Adrenal gland (tissue), 9 donors: ENCODE measurements at regions not wholly inside any gene's neighbourhood (a gene's known extent, or its start where the extent isn't known, plus 50 kb on each side); places are given as distances from the start of the nearest gene placed in this dataset.
"Not testable (repeated sequence)": the region's sequence is repeated elsewhere in the genome, so short reads cannot be mapped to it uniquely, and the experiment has no call there.

Experiments
- DNase-seq, 7 donors: peaks; one replicate each; pipeline ENCODE4 v3.0.0-alpha.2; 2019 to 2020
- H3K27ac ChIP-seq, 5 donors: fragments of 200-600 bp; sonication (generic) in 4 of 5; 1 replicate in 3 of 5; 2 replicates in 2 of 5; pipeline versions ENCODE4 v1.5.1 to v1.8.0; 2016 to 2020; ENCODE audit warnings: mild to moderate bottlenecking in 1 of 5
- H3K27me3 ChIP-seq: fragments of 200-600 bp; 2 replicates; pipeline ENCODE4 v1.8.0; 2021
- H3K36me3 ChIP-seq, 2 donors: fragments of 200-600 bp; replicated peaks in 1 of 2; 1 replicate in 1 of 2; 2 replicates in 1 of 2; pipeline versions ENCODE4 v1.5.1 to v1.8.0; 2018 to 2022
- H3K4me1 ChIP-seq, 2 donors: fragments of 200-600 bp; replicated peaks in 1 of 2; 1 replicate in 1 of 2; 2 replicates in 1 of 2; pipeline versions ENCODE4 v1.5.1 to v1.8.0; 2018 to 2021
- H3K4me3 ChIP-seq, 4 donors: fragments of 200-600 bp; sonication (generic) in 3 of 4; one replicate each; pipeline ENCODE4 v1.5.1; 2016 to 2018
- H3K9me3 ChIP-seq, 3 donors: fragments of 200-600 bp; sonication (generic) in 1 of 3; replicated peaks in 1 of 3; 1 replicate in 2 of 3; 2 replicates in 1 of 3; pipeline versions ENCODE4 v1.5.1 to v1.8.0; 2016 to 2021
- CTCF ChIP-seq, 6 experiments: fragments of 450-650 bp in 4 of 6; fragments of 200-600 bp in 2 of 6; sonication (generic) in 1 of 6; IDR thresholded peaks; 1 replicate in 5 of 6; 2 replicates in 1 of 6; pipeline versions ENCODE4 v1.5.1 to v1.8.0; 2016 to 2021; ENCODE audit warnings: antibody characterized with exemption in 6 of 6, mild to moderate bottlenecking in 2 of 6, moderate library complexity in 1 of 6
- POLR2A ChIP-seq, 2 donors: fragments of 450-650 bp; IDR thresholded peaks; one replicate each; pipeline ENCODE4 v1.6.1; 2017; ENCODE audit warnings: antibody characterized with exemption in 2 of 2, mild to moderate bottlenecking in 2 of 2, moderate library complexity in 1 of 2
- WGBS, 4 donors: extraction: QIAGEN DNeasy Blood & Tissue Kit in 2 of 4; methylation state at CpG; one replicate each; pipeline versions ENCODE4 v1.1.5 to v1.1.7; 2013 to 2017; 5-methylcytosine and 5-hydroxymethylcytosine counted together
- intact Hi-C, 2 donors: fragments of 100-400 bp; cut with DNase I; formaldehyde crosslinking; loops; one replicate each; pipeline versions ENCODE4 v1.14.1 to v1.15.0; 2022 to 2023
- donor health status: healthy with polysubstance abuse.
- donor health status: Bipolar disorder and iron deficiency.
- donor health status: DM: yes; HTN: yes; CAD: no.
- donor health status: DM: no; HTN: no; CAD: no.
- donor health status: DM: no; HTN: no; CAD: no.

- no peak overlapping the region for H3K27ac ChIP-seq
- H3K4me1 ChIP-seq: no peaks in the 10 kb centered on the region
- no peak for DNase-seq
- no peaks in the 10 kb centered on the region for H3K36me3 ChIP-seq
- H3K27me3 ChIP-seq: no peaks in the 10 kb centered on the region
- WGBS, 4 donors: 70 to 77% (median 74%) methylated on average over 2 of the region's 2 CpGs
- no peak for TF ChIP-seq POLR2A (IDR thresholded peaks at IDR 0.05)
- TF ChIP-seq CTCF (IDR thresholded peaks at IDR 0.05): no peak
- no peaks in the 10 kb centered on the region for H3K9me3 ChIP-seq
- intact Hi-C loops: no loop called here
- no peak overlapping the region for H3K4me3 ChIP-seq
These were observed 173.0 kb upstream of the PDE4D start for GRCh38 chr5:60066502-60066901.

- no peaks in the 10 kb centered on the region for H3K4me1 ChIP-seq
- H3K4me3 ChIP-seq: no peak overlapping the region
- no peaks in the 10 kb centered on the region for H3K9me3 ChIP-seq
- no peaks in the 10 kb centered on the region for H3K27me3 ChIP-seq
- no peak for DNase-seq
- TF ChIP-seq POLR2A (IDR thresholded peaks at IDR 0.05) (no peak), CTCF (IDR thresholded peaks at IDR 0.05) (no peak)
- no peak overlapping the region for H3K27ac ChIP-seq
- intact Hi-C loops: no loop called here
- H3K36me3 ChIP-seq: no peaks in the 10 kb centered on the region
These were observed 166.9 kb upstream of the PDE4D start for GRCh38 chr5:60060389-60060788.

GRCh38 chr5:60056191-60056590 lies 162.7 kb upstream of the PDE4D start:
- DNase-seq: no peak
- no peak for TF ChIP-seq POLR2A (IDR thresholded peaks at IDR 0.05)
- no peak for TF ChIP-seq CTCF (IDR thresholded peaks at IDR 0.05)
- H3K27ac ChIP-seq: no peak overlapping the region
- intact Hi-C loops: no loop called here
- no peak overlapping the region for H3K4me3 ChIP-seq
- H3K36me3 ChIP-seq: no peaks in the 10 kb centered on the region
- H3K4me1 ChIP-seq: no peaks in the 10 kb centered on the region
- H3K27me3 ChIP-seq: no peaks in the 10 kb centered on the region
- WGBS, 4 donors: 49 to 63% (median 62%) methylated on average over 4 of the region's 4 CpGs
- no peaks in the 10 kb centered on the region for H3K9me3 ChIP-seq

GRCh38 chr5:60055168-60055567 lies 161.6 kb upstream of the PDE4D start:
- TF ChIP-seq CTCF (IDR thresholded peaks at IDR 0.05) (no peak), POLR2A (IDR thresholded peaks at IDR 0.05) (no peak)
- no peaks in the 10 kb centered on the region for H3K27me3 ChIP-seq
- no peak overlapping the region for H3K4me3 ChIP-seq
- H3K4me1 ChIP-seq: no peaks in the 10 kb centered on the region
- intact Hi-C loops: no loop called here
- DNase-seq: no peak
- H3K27ac ChIP-seq: no peak overlapping the region
- H3K36me3 ChIP-seq: no peaks in the 10 kb centered on the region
- no peaks in the 10 kb centered on the region for H3K9me3 ChIP-seq

GRCh38 chr5:60041996-60042664 lies 148.6 kb upstream of the PDE4D start:
- DNase-seq, H3K27me3 ChIP-seq, H3K27ac ChIP-seq, H3K9me3 ChIP-seq, intact Hi-C loops, H3K36me3 ChIP-seq, H3K4me3 ChIP-seq, H3K4me1 ChIP-seq: not testable (repeated sequence)
- whole genome bisulfite sequencing, 4 donors: 44 to 68% (median 56%) methylated on average over 2 to 6 of the region's 6 CpGs

GRCh38 chr5:60041508-60041907 lies 148.0 kb upstream of the PDE4D start:
- intact Hi-C loops, H3K27me3 ChIP-seq, H3K36me3 ChIP-seq, H3K4me1 ChIP-seq, DNase-seq, H3K4me3 ChIP-seq, H3K9me3 ChIP-seq, H3K27ac ChIP-seq: not testable (repeated sequence)
- 67 to 82% (median 78%) methylated on average over 8 of the region's 8 CpGs for WGBS, 4 donors
